ENCODE measurements at regions not wholly inside any gene's neighbourhood (a gene's known extent, or its start where the extent isn't known, plus 50 kb on each side); places are given as distances from the start of the nearest gene placed in this dataset.

- H2BK12ac ChIP-seq (ENCODE audit: low read length), result no peak overlapping the region
- no peaks in the 10 kb centered on the region for H3K4me1 ChIP-seq (ENCODE audit: control insufficient read depth in 1 of 2, insufficient read depth in 2 of 2, low read length in 2 of 2)
- no peak overlapping the region for H3K4me2 ChIP-seq (ENCODE audit: low read length)
- H2BK5ac ChIP-seq (ENCODE audit: low read depth, low read length, poor library complexity), result no peak overlapping the region
- no peak overlapping the region for H3K4me3 ChIP-seq (ENCODE audit: low read depth, low read length)
- no peak overlapping the region for H3K4ac ChIP-seq (ENCODE audit: low read depth, low read length)
- DNase-seq, result no peak
- H3K79me2 ChIP-seq (ENCODE audit: control insufficient read depth, insufficient read depth, low read length, poor library complexity), result no peaks in the 10 kb centered on the region
- no peak overlapping the region for H3K23ac ChIP-seq (ENCODE audit: low read length)
- H3K79me1 ChIP-seq (ENCODE audit: low read length), result no peaks in the 10 kb centered on the region
- H2AFZ ChIP-seq (ENCODE audit: insufficient read depth, low read length, poor library complexity), result no peak overlapping the region
- H3K18ac ChIP-seq (ENCODE audit: low read length), result no peak overlapping the region
- no peak overlapping the region for H3K9ac ChIP-seq (ENCODE audit: low read length)
- H4K91ac ChIP-seq (ENCODE audit: low read depth, low read length), result no peak overlapping the region
- H3K9me3 ChIP-seq (ENCODE audit: insufficient read depth, low read depth, low read length), result no peaks in the 10 kb centered on the region
- no peak overlapping the region for H4K12ac ChIP-seq (ENCODE audit: low read depth, low read length)
- H3K27me3 ChIP-seq (ENCODE audit: insufficient read depth, low read length), result peaks cover 2% of the 10 kb centered on the region
- H2AK5ac ChIP-seq (ENCODE audit: low read length), result no peak overlapping the region
- no peak overlapping the region for H2BK120ac ChIP-seq (ENCODE audit: insufficient read depth, low read length, poor library complexity)
- no peak overlapping the region for H3K27ac ChIP-seq (ENCODE audit: low read depth, low read length)
- no peak overlapping the region for H4K8ac ChIP-seq (ENCODE audit: low read depth, low read length)
- H3K36me3 ChIP-seq (ENCODE audit: control insufficient read depth in 1 of 2, insufficient read depth in 2 of 2, low read length in 2 of 2), result no peaks in the 10 kb centered on the region
- no CpG with 5 or more reads among the region's 3 CpGs for WGBS (ENCODE audit: extremely low coverage, insufficient coverage, insufficient read length)
- H3K14ac ChIP-seq (ENCODE audit: low read length), result no peak overlapping the region
These were observed 73.4 kb upstream of the CD44 start for GRCh38 chr11:35065566-35065965.

- Histone ChIP-seq H3K79me1 (ENCODE audit: low read length) (no peaks in the 10 kb centered on the region), H3K4me1 (ENCODE audit: control insufficient read depth in 1 of 2, insufficient read depth in 2 of 2, low read length in 2 of 2) (no peaks in the 10 kb centered on the region), H3K79me2 (ENCODE audit: control insufficient read depth, insufficient read depth, low read length, poor library complexity) (no peaks in the 10 kb centered on the region), H3K18ac (ENCODE audit: low read length) (no peak overlapping the region), H2BK12ac (ENCODE audit: low read length) (no peak overlapping the region), H2AFZ (ENCODE audit: insufficient read depth, low read length, poor library complexity) (no peak overlapping the region), H3K27me3 (ENCODE audit: insufficient read depth, low read length) (peaks cover 2% of the 10 kb centered on the region), H3K27ac (ENCODE audit: low read depth, low read length) (no peak overlapping the region), H2AK5ac (ENCODE audit: low read length) (no peak overlapping the region), H4K8ac (ENCODE audit: low read depth, low read length) (no peak overlapping the region), H3K14ac (ENCODE audit: low read length) (no peak overlapping the region), H3K4me2 (ENCODE audit: low read length) (no peak overlapping the region), H3K9me3 (ENCODE audit: insufficient read depth, low read depth, low read length) (no peaks in the 10 kb centered on the region), H3K23ac (ENCODE audit: low read length) (no peak overlapping the region), H2BK120ac (ENCODE audit: insufficient read depth, low read length, poor library complexity) (no peak overlapping the region), H3K9ac (ENCODE audit: low read length) (no peak overlapping the region), H3K4me3 (ENCODE audit: low read depth, low read length) (no peak overlapping the region), H3K36me3 (ENCODE audit: control insufficient read depth in 1 of 2, insufficient read depth in 2 of 2, low read length in 2 of 2) (no peaks in the 10 kb centered on the region), H4K12ac (ENCODE audit: low read depth, low read length) (no peak overlapping the region), H4K91ac (ENCODE audit: low read depth, low read length) (no peak overlapping the region), H3K4ac (ENCODE audit: low read depth, low read length) (no peak overlapping the region), H2BK5ac (ENCODE audit: low read depth, low read length, poor library complexity) (no peak overlapping the region)
- WGBS (ENCODE audit: extremely low coverage, insufficient coverage, insufficient read length), result no CpG with 5 or more reads among the region's 1 CpG
- DNase-seq, result no peak
These were observed 72.9 kb upstream of the CD44 start for GRCh38 chr11:35066030-35066429.

GRCh38 chr11:35066783-35067423 lies 72.1 kb upstream of the CD44 start:
- Histone ChIP-seq H2BK120ac (ENCODE audit: insufficient read depth, low read length, poor library complexity) (no peak overlapping the region), H4K12ac (ENCODE audit: low read depth, low read length) (no peak overlapping the region), H3K79me1 (ENCODE audit: low read length) (no peaks in the 10 kb centered on the region), H3K27ac (ENCODE audit: low read depth, low read length) (no peak overlapping the region), H2AK5ac (ENCODE audit: low read length) (no peak overlapping the region), H4K91ac (ENCODE audit: low read depth, low read length) (no peak overlapping the region), H3K9me3 (ENCODE audit: insufficient read depth, low read depth, low read length) (no peaks in the 10 kb centered on the region), H3K4me1 (ENCODE audit: control insufficient read depth in 1 of 2, insufficient read depth in 2 of 2, low read length in 2 of 2) (no peaks in the 10 kb centered on the region), H3K18ac (ENCODE audit: low read length) (no peak overlapping the region), H4K8ac (ENCODE audit: low read depth, low read length) (no peak overlapping the region), H3K27me3 (ENCODE audit: insufficient read depth, low read length) (peaks cover 2% of the 10 kb centered on the region), H3K4me2 (ENCODE audit: low read length) (no peak overlapping the region), H3K79me2 (ENCODE audit: control insufficient read depth, insufficient read depth, low read length, poor library complexity) (no peaks in the 10 kb centered on the region), H3K14ac (ENCODE audit: low read length) (no peak overlapping the region), H2BK5ac (ENCODE audit: low read depth, low read length, poor library complexity) (no peak overlapping the region), H2AFZ (ENCODE audit: insufficient read depth, low read length, poor library complexity) (no peak overlapping the region), H3K4ac (ENCODE audit: low read depth, low read length) (no peak overlapping the region), H2BK12ac (ENCODE audit: low read length) (no peak overlapping the region), H3K23ac (ENCODE audit: low read length) (no peak overlapping the region), H3K4me3 (ENCODE audit: low read depth, low read length) (no peak overlapping the region), H3K36me3 (ENCODE audit: control insufficient read depth in 1 of 2, insufficient read depth in 2 of 2, low read length in 2 of 2) (no peaks in the 10 kb centered on the region), H3K9ac (ENCODE audit: low read length) (no peak overlapping the region)
- no peak for DNase-seq
- no CpG with 5 or more reads among the region's 3 CpGs for WGBS (ENCODE audit: extremely low coverage, insufficient coverage, insufficient read length)

GRCh38 chr11:35071722-35072121 lies 67.2 kb upstream of the CD44 start:
- no CpG with 5 or more reads among the region's 1 CpG for WGBS (ENCODE audit: extremely low coverage, insufficient coverage, insufficient read length)
- no peak overlapping the region for H4K8ac ChIP-seq (ENCODE audit: low read depth, low read length)
- no peaks in the 10 kb centered on the region for H3K79me1 ChIP-seq (ENCODE audit: low read length)
- H3K18ac ChIP-seq (ENCODE audit: low read length), result no peak overlapping the region
- H3K4me1 ChIP-seq (ENCODE audit: control insufficient read depth in 1 of 2, insufficient read depth in 2 of 2, low read length in 2 of 2), result no peaks in the 10 kb centered on the region
- no peaks in the 10 kb centered on the region for H3K27me3 ChIP-seq (ENCODE audit: insufficient read depth, low read length)
- no peaks in the 10 kb centered on the region for H3K9me3 ChIP-seq (ENCODE audit: insufficient read depth, low read depth, low read length)
- no peaks in the 10 kb centered on the region for H3K36me3 ChIP-seq (ENCODE audit: control insufficient read depth in 1 of 2, insufficient read depth in 2 of 2, low read length in 2 of 2)
- no peak overlapping the region for H3K4ac ChIP-seq (ENCODE audit: low read depth, low read length)
- H4K12ac ChIP-seq (ENCODE audit: low read depth, low read length), result no peak overlapping the region
- H2BK5ac ChIP-seq (ENCODE audit: low read depth, low read length, poor library complexity), result no peak overlapping the region
- H3K9ac ChIP-seq (ENCODE audit: low read length), result no peak overlapping the region
- no peak overlapping the region for H4K91ac ChIP-seq (ENCODE audit: low read depth, low read length)
- H3K27ac ChIP-seq (ENCODE audit: low read depth, low read length), result no peak overlapping the region
- H2AFZ ChIP-seq (ENCODE audit: insufficient read depth, low read length, poor library complexity), result no peak overlapping the region
- H3K4me3 ChIP-seq (ENCODE audit: low read depth, low read length), result no peak overlapping the region
- no peak overlapping the region for H3K4me2 ChIP-seq (ENCODE audit: low read length)
- H3K23ac ChIP-seq (ENCODE audit: low read length), result no peak overlapping the region
- H2BK120ac ChIP-seq (ENCODE audit: insufficient read depth, low read length, poor library complexity), result no peak overlapping the region
- DNase-seq, result no peak
- no peak overlapping the region for H2BK12ac ChIP-seq (ENCODE audit: low read length)
- no peaks in the 10 kb centered on the region for H3K79me2 ChIP-seq (ENCODE audit: control insufficient read depth, insufficient read depth, low read length, poor library complexity)
- H2AK5ac ChIP-seq (ENCODE audit: low read length), result no peak overlapping the region
- H3K14ac ChIP-seq (ENCODE audit: low read length), result no peak overlapping the region

All from trophoblast cell (in vitro differentiated cells and primary cell).